ENCODE measurements at regions not wholly inside any gene's neighbourhood (a gene's known extent, or its start where the extent isn't known, plus 50 kb on each side); places are given as distances from the start of the nearest gene placed in this dataset.
"Not testable (repeated sequence)": the region's sequence is repeated elsewhere in the genome, so short reads cannot be mapped to it uniquely, and the experiment has no call there.

DNA sequence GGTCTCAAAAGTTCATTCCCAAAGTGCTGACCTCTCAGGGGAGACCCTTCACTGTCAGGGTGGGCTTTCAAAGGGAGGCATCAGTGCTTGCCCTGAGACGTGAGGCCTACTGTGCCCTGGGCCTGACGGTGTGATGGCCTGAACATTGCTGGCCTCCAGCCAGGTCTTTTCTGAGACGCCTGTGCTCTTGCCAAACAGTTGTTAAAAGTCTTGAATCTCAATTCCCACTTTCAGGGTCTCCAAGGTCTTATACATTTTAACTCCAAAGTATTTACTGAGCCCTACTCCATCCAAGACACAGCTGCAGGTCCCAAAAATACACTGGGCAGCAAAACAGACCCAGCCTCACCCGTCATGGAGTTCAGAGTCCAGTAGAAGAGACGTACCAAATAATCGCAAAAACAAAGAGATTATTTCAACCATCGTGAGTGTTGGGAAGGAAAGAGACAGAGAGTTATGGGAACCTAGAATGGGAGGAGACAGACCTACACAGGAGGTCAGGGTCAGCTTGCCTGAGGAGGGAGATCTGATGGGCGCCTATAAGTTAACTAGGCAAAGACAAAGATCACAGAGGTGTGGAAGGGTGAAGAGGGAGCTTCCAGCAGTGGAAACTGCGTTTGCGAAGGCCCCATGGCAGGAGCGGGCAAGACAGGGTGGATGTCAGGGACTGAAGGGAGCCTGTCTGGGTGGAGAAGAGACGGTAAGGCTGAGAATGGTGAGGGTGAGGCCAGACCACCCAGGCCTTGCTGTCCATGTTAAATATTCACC lies 446.3 kb downstream of the PREX1 start:
- DNase-seq (ENCODE audit: low spot score): no peak

DNA sequence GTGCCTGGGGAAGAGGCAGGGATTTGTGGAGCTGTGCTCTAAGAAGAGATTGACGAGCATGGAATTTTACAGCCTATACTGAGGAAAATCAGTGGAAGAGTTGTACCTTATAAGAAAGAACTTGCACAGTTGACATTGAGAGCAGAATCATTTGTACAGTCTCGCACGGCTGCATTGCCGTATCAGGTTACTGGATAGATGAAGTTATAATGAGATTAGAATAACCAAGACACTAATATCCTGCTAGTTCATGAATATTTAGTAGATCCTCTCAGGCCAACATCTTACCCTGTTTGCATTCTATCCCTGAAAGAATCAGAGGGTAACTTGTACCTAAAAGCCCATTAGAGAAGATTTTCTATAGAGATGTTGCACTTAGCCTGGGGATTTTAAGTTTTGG lies 447.1 kb downstream of the PREX1 start:
- DNase-seq (ENCODE audit: low spot score): no peak

DNA sequence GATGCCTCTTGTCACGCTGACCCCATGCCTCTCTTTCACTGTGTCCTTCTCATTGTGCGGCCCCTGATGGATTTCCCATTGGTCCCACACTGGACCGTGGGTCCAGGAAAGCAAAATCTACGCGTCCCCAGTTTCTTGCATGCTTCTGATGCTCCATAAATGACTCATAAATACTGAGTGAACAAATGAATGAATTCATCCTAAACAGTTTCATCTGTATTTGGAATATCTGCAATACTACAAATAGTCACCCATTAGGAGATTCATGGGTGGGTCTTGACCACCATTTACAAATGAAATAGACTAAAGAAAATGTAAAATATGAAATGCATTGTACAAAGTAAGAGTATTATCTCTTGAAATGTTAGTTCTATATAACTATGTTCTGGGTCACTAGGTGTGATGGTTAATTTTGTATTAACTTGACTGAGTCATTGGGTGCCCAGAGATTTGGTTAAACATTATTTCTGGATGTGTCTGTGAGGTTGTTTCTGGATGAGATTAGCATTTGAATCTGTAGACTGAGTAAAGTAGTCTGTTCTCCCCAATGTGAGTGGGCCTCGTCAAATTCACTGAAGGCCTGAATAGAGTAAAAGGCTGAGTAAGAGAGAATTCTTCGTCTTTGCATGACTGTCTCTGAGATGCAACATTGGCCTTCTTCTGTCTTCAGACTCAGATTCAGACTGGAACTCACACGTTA lies 448.7 kb downstream of the PREX1 start:
- DNase-seq (ENCODE audit: low spot score): no peak

GRCh38 chr20:48377940-48378339 lies 449.9 kb downstream of the PREX1 start:
- no peak for DNase-seq (ENCODE audit: low spot score)

- no peak for DNase-seq (ENCODE audit: low spot score)
Measured at GRCh38 chr20:48375804-48376203, 452.0 kb downstream of the PREX1 start.

- no peak for DNase-seq (ENCODE audit: low spot score)
Measured at GRCh38 chr20:48374991-48375595, 452.7 kb downstream of the PREX1 start.

DNA sequence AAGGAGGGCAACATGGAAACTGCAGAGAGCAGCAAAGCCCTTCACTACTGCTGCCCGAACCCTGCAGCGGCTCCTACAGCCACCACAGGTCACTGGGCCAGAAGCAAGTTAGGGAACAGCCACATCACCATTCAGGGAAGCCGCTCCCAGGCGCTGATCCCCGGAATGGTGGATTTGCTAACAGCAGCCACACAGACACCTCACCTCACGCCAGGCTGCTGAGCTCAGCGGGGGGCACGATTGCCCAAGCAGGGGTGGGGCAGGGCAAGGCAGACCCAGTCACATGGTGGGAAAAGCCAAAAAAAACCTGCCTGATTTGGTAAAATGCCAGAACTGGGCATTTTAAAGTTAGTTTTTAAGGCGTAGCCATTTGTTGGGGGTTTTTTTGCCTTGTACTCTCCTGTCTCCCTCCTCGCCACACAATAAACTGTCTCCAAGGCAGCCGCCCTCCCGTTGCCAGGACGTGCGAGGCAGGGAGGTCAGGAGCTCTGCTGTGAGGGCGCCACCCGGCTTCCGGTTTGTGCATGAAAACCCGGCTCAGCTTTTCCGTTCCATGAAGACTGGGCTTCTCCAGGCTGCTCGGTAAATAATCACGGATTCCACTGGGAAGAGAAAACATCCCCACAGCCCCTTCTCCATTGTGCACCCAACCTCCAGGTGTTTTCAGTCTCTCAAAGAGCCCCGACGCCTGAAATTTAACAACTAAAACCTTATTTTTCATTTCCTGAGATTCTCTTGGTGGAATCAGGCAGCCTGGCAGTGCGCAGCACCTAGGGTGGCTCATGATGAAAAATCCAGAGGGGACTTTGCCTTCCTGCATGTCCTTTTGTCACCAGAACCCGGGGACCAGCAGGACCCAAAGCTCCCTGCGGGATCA lies 453.5 kb downstream of the PREX1 start:
- not testable (repeated sequence) for DNase-seq (ENCODE audit: low spot score)

DNA sequence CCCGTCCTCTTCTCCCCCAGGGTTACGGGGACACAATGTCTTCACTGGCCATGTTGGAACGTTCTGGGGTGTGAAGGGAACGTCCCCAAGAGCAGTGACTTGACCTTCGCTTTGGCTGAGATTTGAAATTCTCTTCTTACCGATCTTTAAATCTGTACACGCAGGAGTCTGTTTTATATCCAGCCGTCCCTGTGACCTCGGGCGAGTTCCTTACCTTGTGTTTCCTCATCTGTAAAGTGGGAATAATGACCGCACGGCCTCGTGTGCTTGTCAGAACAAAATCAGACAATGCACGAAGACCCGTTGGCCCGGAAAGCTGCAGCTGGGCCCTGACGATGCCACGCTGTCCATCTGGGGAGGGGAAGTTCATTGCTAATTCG lies 454.3 kb downstream of the PREX1 start:
- no peak for DNase-seq (ENCODE audit: low spot score)

DNA sequence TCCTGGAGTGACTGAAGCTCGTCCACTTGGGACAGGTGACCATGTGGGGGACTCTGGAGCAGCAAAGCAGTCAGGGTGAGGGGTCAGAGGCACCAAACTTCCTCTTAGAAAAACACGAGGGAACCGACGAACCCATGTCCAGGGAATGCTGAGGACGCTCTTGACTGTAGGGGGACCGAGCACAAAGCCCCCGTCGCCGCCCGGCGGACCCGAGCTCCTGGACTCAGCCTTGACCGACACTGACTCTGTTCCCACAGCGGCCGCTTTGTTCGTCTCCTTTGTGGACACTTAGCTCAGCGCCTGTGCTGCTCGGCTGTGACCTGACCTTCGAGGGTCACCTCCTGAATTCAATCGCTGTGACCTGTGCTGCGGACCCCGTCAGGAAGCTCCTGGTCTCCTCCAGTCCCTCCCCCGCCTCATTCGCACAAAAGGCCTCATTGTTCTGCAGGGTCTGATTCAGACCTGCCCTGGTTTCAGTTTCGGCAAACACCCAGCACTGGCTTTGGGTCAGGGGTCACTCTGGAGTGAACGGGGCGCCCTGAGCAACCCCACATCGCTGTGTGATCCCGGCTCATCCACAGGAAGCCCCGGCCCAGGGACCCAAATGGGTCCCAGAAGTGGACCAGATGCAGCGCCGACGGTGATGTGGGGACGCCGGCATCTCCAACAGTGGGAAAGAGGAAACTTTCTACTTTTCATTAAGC lies 454.8 kb downstream of the PREX1 start:
- peak; percentile 74 for DNase-seq (ENCODE audit: low spot score)

- no peak for DNase-seq (ENCODE audit: low spot score)
Measured at GRCh38 chr20:48371211-48371610, 456.6 kb downstream of the PREX1 start.

DNA sequence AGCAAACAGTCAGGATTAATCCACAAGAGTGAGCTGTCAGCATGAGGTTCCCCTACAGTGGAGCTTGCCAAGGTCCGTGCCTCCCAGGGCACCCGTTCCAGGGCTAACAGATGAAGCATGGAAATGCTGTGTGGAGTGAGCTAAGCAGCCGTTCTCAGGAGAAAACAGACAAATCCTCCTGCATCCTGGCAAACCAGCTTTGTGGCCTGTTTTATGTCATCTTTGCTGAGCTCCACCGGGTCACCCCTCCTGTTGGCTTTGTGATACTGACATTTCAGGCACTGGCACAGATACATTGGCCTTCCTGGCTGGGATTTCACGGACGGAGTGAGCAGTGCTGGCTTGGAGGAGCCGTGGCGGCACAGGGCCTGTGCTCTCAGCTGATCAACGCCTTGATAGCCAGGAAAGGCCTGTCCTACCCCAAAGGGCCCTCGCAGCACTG lies 459.2 kb downstream of the PREX1 start:
- not testable (repeated sequence) for DNase-seq (ENCODE audit: low spot score)

- DNase-seq (ENCODE audit: low spot score): not testable (repeated sequence)
Measured at GRCh38 chr20:48367541-48368358, 460.0 kb downstream of the PREX1 start.

GRCh38 chr20:48366230-48366629 lies 461.6 kb downstream of the PREX1 start:
- DNase-seq (ENCODE audit: low spot score): no peak

DNA sequence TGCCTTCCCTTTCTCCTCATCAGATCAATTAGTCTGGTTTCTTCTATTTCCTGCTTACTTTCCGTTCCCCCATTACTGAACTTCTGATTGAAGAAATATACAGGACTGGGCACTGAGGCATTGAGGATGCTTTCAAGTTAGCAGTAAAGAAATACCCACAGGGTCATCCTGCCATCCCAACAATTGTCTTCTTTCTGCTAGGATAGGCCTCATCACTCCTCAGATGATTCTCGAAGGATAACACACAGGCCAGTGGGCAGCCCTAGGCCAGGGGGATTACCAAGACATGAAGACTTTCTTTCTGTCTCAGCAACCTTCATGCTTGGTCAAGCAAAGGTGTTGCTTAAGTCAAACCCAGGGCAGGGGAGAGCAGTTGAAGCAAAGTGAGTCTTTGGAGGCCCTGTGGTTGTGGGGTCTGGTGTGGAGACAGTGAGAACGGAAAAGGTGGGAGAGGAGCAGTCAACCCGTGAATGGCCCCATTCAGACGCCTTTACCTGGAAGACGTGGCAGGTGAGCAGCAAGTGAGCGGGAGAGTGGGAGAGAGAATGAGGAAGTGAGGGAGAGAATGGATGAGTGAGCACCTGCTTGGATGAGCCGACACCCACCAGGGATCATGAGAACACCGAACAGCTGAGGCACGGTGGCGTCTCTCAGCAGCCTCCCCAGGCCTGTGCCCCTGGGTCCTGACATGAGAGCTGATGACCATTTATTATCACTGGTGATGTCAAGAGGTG lies 462.9 kb downstream of the PREX1 start:
- no peak for DNase-seq (ENCODE audit: low spot score)

- DNase-seq (ENCODE audit: low spot score): no peak
Measured at GRCh38 chr20:48364055-48364454, 463.7 kb downstream of the PREX1 start.

DNA sequence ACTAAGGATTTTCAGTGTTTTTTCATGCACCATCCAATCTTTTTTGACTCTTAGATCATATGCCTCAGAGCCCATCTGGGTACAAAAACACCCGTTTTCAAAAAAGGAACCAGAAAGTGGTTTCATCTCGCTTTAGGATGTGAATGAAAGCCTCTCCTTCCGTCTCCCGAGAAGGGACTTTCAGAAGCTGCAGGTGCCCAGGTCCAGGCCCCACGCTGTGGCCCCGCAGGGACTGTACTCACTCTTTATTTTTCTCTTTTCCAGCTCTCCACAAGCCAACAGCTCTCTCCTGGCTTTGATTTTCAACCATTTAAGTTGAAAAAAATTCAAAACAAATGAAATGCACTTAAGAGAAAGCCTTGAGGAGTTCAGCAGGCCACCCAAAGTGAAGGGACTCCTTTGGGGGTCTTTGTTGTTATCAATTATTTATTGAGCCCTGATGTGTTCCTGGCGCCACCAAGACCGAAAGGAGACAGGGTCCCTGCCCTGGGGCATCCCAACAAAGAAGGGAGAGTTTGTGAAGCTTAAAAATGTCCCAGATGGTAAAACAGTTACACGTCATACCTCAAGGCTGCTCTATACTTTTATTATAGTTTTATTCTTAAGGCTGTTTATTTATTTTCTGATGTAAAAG lies 467.3 kb downstream of the PREX1 start:
- no peak for DNase-seq (ENCODE audit: low spot score)

- no peak for DNase-seq (ENCODE audit: low spot score)
Measured at GRCh38 chr20:48359692-48360341, 468.0 kb downstream of the PREX1 start.

GRCh38 chr20:48359055-48359390 lies 468.8 kb downstream of the PREX1 start:
- DNase-seq (ENCODE audit: low spot score): not testable (repeated sequence)

All from COLO829 (cell line).